OCI-LY1 (cell line): ENCODE measurements at regions not wholly inside any gene's neighbourhood (a gene's known extent, or its start where the extent isn't known, plus 50 kb on each side); places are given as distances from the start of the nearest gene placed in this dataset.

Source experiments
- H2AFZ ChIP-seq: fragments of 200-600 bp; sonication (generic), shearing (Covaris generic); 2 replicates; pipeline ENCODE4 v1.6.0; 2014; ENCODE audit warnings: antibody characterized with exemption, mild to moderate bottlenecking, low read length
- H3F3A ChIP-seq: fragments of 200-600 bp; sonication (generic), shearing (Covaris generic); 2 replicates; pipeline ENCODE4 v1.6.0; 2014; ENCODE audit warnings: mild to moderate bottlenecking, antibody characterized with exemption, low read length, moderate library complexity; ENCODE audit not compliant: insufficient read depth
- H3K27ac ChIP-seq: fragments of 200-600 bp; sonication (generic); 2 replicates; pipeline ENCODE4 v1.5.1; 2014; ENCODE audit warnings: low read length, mixed run types, mild to moderate bottlenecking, low read depth; ENCODE audit not compliant: poor library complexity, severe bottlenecking
- H3K27me3 ChIP-seq: fragments of 200-600 bp; sonication (generic); 2 replicates; pipeline ENCODE4 v1.6.0; 2014; ENCODE audit warnings: antibody characterized with exemption, mild to moderate bottlenecking, low read length, moderate library complexity; ENCODE audit not compliant: insufficient read depth
- H3K36me3 ChIP-seq: fragments of 200-600 bp; sonication (generic); 2 replicates; pipeline ENCODE4 v1.6.1; 2014; ENCODE audit warnings: mild to moderate bottlenecking, antibody characterized with exemption, low read length, moderate library complexity, mixed read lengths; ENCODE audit not compliant: insufficient read depth
- H3K4me1 ChIP-seq: fragments of 200-600 bp; sonication (generic); 2 replicates; pipeline ENCODE4 v1.5.1; 2014; ENCODE audit warnings: mild to moderate bottlenecking, low read length, moderate library complexity; ENCODE audit not compliant: insufficient read depth, severe bottlenecking
- H3K4me2 ChIP-seq: fragments of 200-600 bp; sonication (generic), shearing (Covaris generic); 2 replicates; pipeline ENCODE4 v1.6.1; 2014; ENCODE audit warnings: low read length
- H3K4me3 ChIP-seq: fragments of 200-600 bp; sonication (generic); 2 replicates; pipeline ENCODE4 v1.5.1; 2014; ENCODE audit warnings: low read length, low read depth, mild to moderate bottlenecking, mixed read lengths; ENCODE audit not compliant: poor library complexity, severe bottlenecking
- H3K79me2 ChIP-seq: fragments of 200-600 bp; shearing (Covaris generic); 2 replicates; pipeline ENCODE4 v1.6.1; 2016; ENCODE audit warnings: mixed run types, low read length, mixed read lengths; ENCODE audit not compliant: insufficient read depth
- H3K9ac ChIP-seq: fragments of 200-600 bp; sonication (generic), shearing (Covaris generic); 2 replicates; pipeline ENCODE4 v1.6.1; 2014; ENCODE audit warnings: mild to moderate bottlenecking, low read length, mixed read lengths
- H3K9me2 ChIP-seq: fragments of 200-600 bp; sonication (generic), shearing (Covaris generic); 2 replicates; pipeline ENCODE4 v1.6.1; 2014; ENCODE audit warnings: low read depth, mild to moderate bottlenecking, low read length, mixed read lengths
- H3K9me3 ChIP-seq: fragments of 200-600 bp; shearing (Covaris generic); 2 replicates; pipeline ENCODE4 v1.6.1; 2014; ENCODE audit warnings: low read length, mixed read lengths
- H4K20me1 ChIP-seq: fragments of 200-600 bp; sonication (generic), shearing (Covaris generic); 2 replicates; pipeline ENCODE4 v1.6.0; 2016; ENCODE audit warnings: mild to moderate bottlenecking, low read length; ENCODE audit not compliant: insufficient read depth
- CTCF ChIP-seq: fragments of 200-600 bp; sonication (generic), shearing (Covaris generic); IDR thresholded peaks from 2 replicates; pipeline ENCODE4 v1.5.1; 2017; ENCODE audit warnings: mild to moderate bottlenecking, antibody characterized with exemption, low read length, moderate library complexity, mixed read lengths
- EZH2 ChIP-seq: fragments of 200-600 bp; sonication (generic), shearing (Covaris generic); IDR thresholded peaks from 2 replicates; pipeline ENCODE4 v1.8.0; 2017; ENCODE audit warnings: borderline replicate concordance, mixed run types, mild to moderate bottlenecking, antibody characterized with exemption, low read length, moderate library complexity, mixed read lengths

GRCh38 chr21:31424058-31424457 lies 80.0 kb upstream of the TIAM1 start:
- H3K4me1 ChIP-seq, result no peaks in the 10 kb centered on the region
- no peak overlapping the region for H3K9ac ChIP-seq

GRCh38 chr21:31420988-31421387 lies 76.9 kb upstream of the TIAM1 start:
- no peaks in the 10 kb centered on the region for H3K27me3 ChIP-seq
- no peak overlapping the region for H3K27ac ChIP-seq
- TF ChIP-seq CTCF (no peak), EZH2 (no peak)

More at GRCh38 chr21:31424058-31424457, 80.0 kb upstream of the TIAM1 start:
- Histone ChIP-seq H3K4me3 (no peak overlapping the region), H3F3A (no peaks in the 10 kb centered on the region), H3K9me3 (no peaks in the 10 kb centered on the region), H3K4me2 (no peak overlapping the region), H4K20me1 (no peaks in the 10 kb centered on the region), H3K27me3 (no peaks in the 10 kb centered on the region), H3K79me2 (no peaks in the 10 kb centered on the region), H3K9me2 (no peaks in the 10 kb centered on the region), H3K27ac (no peak overlapping the region), H3K36me3 (no peaks in the 10 kb centered on the region), H2AFZ (no peak overlapping the region)
- TF ChIP-seq CTCF, result no peak

GRCh38 chr21:31420354-31420753 lies 76.3 kb upstream of the TIAM1 start:
- Histone ChIP-seq H3K27me3 (no peaks in the 10 kb centered on the region), H3K4me1 (no peaks in the 10 kb centered on the region), H3K9ac (no peak overlapping the region), H3K36me3 (no peaks in the 10 kb centered on the region), H3K9me2 (no peaks in the 10 kb centered on the region), H3F3A (no peaks in the 10 kb centered on the region), H3K9me3 (no peaks in the 10 kb centered on the region), H2AFZ (no peak overlapping the region), H4K20me1 (no peaks in the 10 kb centered on the region), H3K27ac (no peak overlapping the region), H3K4me2 (no peak overlapping the region), H3K79me2 (no peaks in the 10 kb centered on the region), H3K4me3 (no peak overlapping the region)
- TF ChIP-seq CTCF, result no peak

More at GRCh38 chr21:31420988-31421387, 76.9 kb upstream of the TIAM1 start:
- H4K20me1 ChIP-seq, result no peaks in the 10 kb centered on the region
- H3K4me1 ChIP-seq, result no peaks in the 10 kb centered on the region
- H3F3A ChIP-seq, result no peaks in the 10 kb centered on the region
- H3K4me2 ChIP-seq, result no peak overlapping the region
- H3K4me3 ChIP-seq, result no peak overlapping the region
- no peaks in the 10 kb centered on the region for H3K9me2 ChIP-seq
- H3K9ac ChIP-seq, result no peak overlapping the region
- H3K9me3 ChIP-seq, result no peaks in the 10 kb centered on the region
- no peak overlapping the region for H2AFZ ChIP-seq
- H3K36me3 ChIP-seq, result no peaks in the 10 kb centered on the region
- no peaks in the 10 kb centered on the region for H3K79me2 ChIP-seq
